T follicular helper cell (primary cell): ENCODE measurements at regions not wholly inside any gene's neighbourhood (a gene's known extent, or its start where the extent isn't known, plus 50 kb on each side); places are given as distances from the start of the nearest gene placed in this dataset.

Experiments used
- DNase-seq: peaks from one replicate; pipeline ENCODE4 v3.0.0-alpha.2; 2020; ENCODE audit warnings: low read depth

- peak; percentile 70 for DNase-seq
These were observed 226.9 kb upstream of the CRY1 start for GRCh38 chr12:107320033-107320928.

DNA sequence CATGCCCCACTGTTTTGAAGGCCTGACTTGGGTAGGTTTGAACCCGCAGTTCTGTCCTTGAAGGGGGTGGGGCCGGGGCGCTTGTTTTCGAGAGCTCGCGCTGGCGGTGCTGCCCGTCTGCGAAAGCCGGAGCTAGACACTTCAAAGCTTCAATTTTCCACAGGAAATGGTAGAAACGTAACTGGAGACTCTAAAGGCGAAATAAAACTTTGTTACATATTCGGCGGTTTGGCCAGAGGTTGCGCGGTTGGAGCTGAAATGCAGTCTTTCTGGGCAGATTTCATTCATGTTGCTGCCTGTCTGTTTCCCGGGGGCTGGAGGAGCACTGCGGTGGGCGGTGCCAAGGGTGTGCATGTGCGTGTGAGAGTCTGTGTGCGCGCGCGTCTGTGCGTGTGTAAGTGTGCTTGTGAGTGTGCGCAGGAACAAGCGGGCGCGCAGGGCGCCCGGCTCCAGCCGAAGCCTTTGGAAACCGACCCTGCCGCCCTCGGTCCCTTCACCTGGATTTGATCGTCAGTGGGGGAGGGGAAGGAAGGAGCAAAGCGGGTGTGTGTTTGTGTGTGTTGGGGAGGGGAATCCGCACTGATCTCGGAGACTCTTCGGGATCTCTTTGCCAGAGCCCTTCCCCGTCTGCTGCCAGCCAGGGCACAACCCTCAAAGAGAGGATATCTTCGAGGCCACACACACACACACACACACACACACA, 227.7 kb upstream of the CRY1 start:
- DNase-seq, result peak; percentile 68

- DNase-seq, result no peak
These were observed 228.7 kb upstream of the CRY1 start for GRCh38 chr12:107322063-107322462.

DNA sequence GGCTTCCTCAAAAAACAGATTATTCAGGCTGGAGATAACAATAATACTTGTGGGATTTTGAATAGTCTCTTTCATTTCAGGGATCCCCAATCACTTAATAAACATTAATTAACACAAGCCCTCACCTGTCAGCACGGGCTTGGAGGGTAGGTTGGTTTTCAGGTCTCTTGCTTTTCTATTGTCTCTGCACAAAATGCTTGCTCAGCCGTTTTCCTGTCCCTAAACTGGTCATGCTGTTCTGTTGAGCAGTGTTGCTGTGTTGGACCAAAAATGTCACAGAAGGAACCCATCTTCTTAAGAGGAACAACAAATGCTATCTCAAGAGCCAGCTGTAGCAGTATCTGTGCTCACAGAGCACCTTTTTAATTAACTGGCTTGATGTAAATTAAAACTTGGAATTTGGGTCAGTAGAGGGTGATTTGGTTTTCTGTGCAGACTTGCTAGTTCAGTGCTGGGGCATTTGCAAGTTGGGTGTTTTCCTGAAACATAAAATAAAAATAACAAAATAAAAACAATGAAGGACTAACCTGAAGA, 231.8 kb upstream of the CRY1 start:
- no peak for DNase-seq

DNA sequence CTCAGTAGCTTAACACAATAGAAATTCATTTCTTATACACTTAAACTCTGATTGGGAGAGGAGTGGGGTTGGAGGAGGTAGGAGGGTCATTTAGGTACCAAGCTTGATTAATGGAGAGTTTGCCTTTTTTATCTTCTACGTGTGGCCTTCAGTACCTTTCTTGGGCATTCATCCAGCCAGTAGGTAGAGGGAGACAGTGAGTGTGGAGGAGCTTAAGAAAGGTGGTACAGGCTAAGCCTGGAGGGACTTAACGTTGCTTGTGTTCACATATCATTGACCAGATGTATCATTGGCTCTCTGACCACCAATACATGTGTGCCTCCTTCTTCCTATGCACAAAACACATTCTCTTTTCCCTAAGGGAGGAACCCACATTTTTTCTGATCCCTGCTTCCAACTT, 232.9 kb upstream of the CRY1 start:
- DNase-seq, result no peak

- no peak for DNase-seq
These were observed 234.4 kb upstream of the CRY1 start for GRCh38 chr12:107327651-107328182.

- DNase-seq, result no peak
These were observed 235.2 kb upstream of the CRY1 start for GRCh38 chr12:107328442-107329133.

DNA sequence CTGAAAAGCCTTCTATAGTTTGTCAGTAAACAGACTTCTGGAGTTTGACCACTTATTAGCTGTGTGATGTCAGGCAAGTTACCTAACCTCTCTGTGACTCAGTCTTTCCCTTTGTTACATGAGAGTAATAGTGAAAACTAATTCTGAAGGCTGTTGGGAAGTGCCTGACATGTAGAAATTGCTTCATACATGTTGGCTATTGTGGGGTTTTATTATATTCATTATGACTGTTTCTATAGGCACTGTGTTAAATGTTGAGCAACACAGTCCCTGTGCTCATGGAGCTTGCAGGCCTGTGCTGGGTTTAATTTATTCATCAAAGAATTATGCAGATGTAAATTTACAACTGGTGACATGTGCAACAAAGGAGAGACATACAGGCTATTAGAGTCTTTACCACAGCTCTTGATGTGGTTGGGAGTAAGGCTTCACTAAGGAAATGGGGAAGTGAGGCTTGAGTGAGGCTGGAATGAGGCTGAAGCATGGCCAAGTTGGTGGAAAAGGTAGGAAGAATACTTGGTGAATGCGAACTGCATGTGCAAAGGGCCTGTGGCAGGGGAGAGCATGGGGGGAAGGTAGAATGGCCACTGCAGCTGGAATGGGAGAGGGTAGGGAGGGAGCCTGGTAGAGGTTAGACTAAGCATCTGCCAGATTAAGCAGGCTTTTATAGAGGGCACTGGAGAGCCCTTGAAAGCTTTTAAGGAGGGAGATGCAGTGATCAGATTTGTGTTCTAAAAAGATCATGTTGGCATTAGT, 236.4 kb upstream of the CRY1 start:
- no peak for DNase-seq

DNA sequence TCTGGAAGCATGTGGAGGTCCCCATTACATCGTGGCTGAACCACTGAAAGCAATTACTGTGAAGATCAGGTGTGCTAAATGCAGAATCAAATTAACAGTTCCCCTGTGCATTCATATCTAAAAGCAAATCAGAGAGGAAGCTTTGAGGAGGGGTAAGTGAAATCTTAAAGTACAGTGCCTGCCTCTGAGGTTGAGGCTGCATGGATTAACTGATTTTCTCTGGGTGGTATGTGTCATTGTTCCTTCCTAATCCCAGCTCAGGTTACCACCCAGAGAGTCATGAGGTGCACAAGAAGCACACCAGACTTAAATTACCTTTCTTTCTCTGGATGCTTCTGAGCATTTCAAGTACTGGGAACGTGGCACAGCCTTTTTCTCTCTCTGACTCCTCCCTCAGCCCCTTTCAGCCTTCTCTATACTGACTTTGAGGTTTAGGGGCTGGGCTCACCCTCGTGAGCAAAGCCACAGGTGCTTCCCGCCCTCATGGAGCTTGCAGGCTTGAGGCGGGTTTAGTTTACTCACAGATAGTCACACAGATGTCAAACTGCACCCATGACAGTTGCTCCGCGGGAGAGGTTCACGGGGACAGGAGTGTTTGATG, 237.6 kb upstream of the CRY1 start:
- DNase-seq, result no peak

- no peak for DNase-seq
These were observed 238.1 kb upstream of the CRY1 start for GRCh38 chr12:107331471-107331870.

- DNase-seq, result no peak
These were observed 238.6 kb upstream of the CRY1 start for GRCh38 chr12:107331912-107332311.

GRCh38 chr12:107332743-107333142, 239.4 kb upstream of the CRY1 start:
- no peak for DNase-seq

DNA sequence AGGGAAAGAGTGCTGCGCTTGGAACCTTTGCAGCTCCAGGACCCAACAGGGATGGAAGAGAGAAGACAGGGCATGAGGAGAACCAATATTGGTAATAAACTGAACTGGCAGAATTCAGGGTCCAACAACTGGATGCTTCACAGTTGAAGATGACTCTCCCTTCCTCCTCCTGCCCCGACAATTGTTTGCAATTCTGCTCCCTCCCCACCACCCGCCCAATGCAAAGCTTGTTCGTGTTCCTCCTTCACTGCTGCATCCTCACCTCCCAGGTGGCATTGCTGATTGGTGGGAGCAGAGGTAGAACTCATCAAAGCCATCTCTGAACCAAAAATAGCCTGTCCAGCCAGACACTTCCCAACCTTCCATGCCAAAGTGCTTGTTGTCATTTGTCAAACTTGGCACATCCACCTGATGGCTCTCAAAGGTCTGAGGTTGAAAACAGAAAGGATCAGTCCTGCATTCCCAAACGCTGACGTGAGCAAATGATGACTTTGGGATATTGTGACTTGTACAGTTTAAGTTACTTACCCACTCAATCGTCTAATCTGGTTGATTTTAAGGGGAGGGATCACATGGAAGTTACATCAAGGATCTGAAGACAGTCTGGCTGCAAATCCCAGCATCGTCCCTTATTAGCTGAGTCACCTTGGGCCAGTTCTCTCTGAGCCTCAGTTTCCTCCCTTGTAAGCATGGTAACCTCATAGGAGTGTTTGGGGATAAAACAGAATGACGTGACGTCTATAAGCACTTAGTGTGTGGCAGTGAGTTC, 242.6 kb upstream of the CRY1 start:
- no peak for DNase-seq

GRCh38 chr12:107336695-107337094, 243.3 kb upstream of the CRY1 start:
- DNase-seq, result no peak

GRCh38 chr12:107337346-107338095, 244.2 kb upstream of the CRY1 start:
- no peak for DNase-seq

GRCh38 chr12:107339487-107339886, 246.1 kb upstream of the CRY1 start:
- DNase-seq, result no peak

DNA sequence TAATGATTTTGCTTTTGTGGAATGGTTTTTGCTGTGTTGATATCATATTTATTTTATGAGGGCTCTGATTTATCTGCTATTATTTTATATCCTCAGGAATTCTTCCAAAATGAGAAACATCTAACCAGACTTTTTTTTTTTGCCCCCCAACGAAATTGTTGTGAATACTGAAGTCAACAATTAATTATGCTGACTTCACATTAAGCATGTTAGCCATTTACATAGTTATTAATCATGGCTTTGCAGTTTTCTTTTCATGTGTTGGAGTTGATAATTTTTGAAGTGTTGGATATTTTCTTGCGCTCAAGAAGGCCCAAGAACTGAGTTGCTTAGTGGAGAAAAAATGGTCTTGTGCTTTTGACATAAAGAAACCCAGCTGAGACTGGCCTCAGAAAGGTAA, 246.6 kb upstream of the CRY1 start:
- DNase-seq, result no peak

DNA sequence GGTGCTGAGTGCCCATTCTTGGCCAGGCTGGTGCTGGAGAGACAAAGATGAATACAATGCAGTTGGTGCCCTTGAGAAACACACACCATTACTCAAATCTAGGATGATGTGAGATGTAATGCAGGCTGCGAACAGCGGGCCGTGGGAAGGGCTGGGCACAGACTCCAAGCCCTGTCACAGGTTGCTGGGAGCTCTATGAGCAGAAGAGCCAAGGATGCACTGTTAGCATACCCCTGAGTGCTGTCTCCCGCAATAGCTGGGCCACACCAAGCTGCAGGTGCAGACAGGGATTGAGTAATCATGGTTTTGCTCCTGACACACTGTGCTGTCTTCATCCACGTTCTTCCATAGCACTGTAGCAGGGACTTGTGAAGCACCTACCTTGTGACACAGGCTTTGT, 247.5 kb upstream of the CRY1 start:
- no peak for DNase-seq

GRCh38 chr12:107344035-107344808, 250.9 kb upstream of the CRY1 start:
- DNase-seq, result no peak
